ENCODE measurements at regions not wholly inside any gene's neighbourhood (a gene's known extent, or its start where the extent isn't known, plus 50 kb on each side); places are given as distances from the start of the nearest gene placed in this dataset.
"Not testable (repeated sequence)": the region's sequence is repeated elsewhere in the genome, so short reads cannot be mapped to it uniquely, and the experiment has no call there.

- ATAC-seq = peak; percentile 55 to 61
Measured at GRCh38 chr15:22263738-22264137, 183.4 kb downstream of the OR4M2 start.

- peak; percentile 50 to 60 for ATAC-seq
Measured at GRCh38 chr15:22264272-22264671, 183.9 kb downstream of the OR4M2 start.

GRCh38 chr15:22265056-22265945 lies 185.0 kb downstream of the OR4M2 start:
- ATAC-seq = peak; percentile 59 to 62

- ATAC-seq = no peak
Measured at GRCh38 chr15:22265970-22266369, 185.6 kb downstream of the OR4M2 start.

GRCh38 chr15:22267761-22268160 lies 187.4 kb downstream of the OR4M2 start:
- no peak for ATAC-seq

GRCh38 chr15:22268201-22268600 lies 187.9 kb downstream of the OR4M2 start:
- ATAC-seq = not testable (repeated sequence)

GRCh38 chr15:22268654-22269053 lies 188.3 kb downstream of the OR4M2 start:
- ATAC-seq = not testable (repeated sequence)

- ATAC-seq = not testable (repeated sequence)
Measured at GRCh38 chr15:22272286-22273160, 186.2 kb upstream of the GOLGA6L22 start.

GRCh38 chr15:22273185-22273584 lies 185.5 kb upstream of the GOLGA6L22 start:
- ATAC-seq = not testable (repeated sequence)

GRCh38 chr15:22274376-22274775 lies 184.3 kb upstream of the GOLGA6L22 start:
- not testable (repeated sequence) for ATAC-seq

GRCh38 chr15:22280770-22281169 lies 177.9 kb upstream of the GOLGA6L22 start:
- not testable (repeated sequence) for ATAC-seq

- peak; percentile 87 to 88 for ATAC-seq
Measured at GRCh38 chr15:22282794-22283533, 175.7 kb upstream of the GOLGA6L22 start.

GRCh38 chr15:22284795-22285420 lies 173.8 kb upstream of the GOLGA6L22 start:
- not testable (repeated sequence) for ATAC-seq

GRCh38 chr15:22291054-22291453 lies 167.6 kb upstream of the GOLGA6L22 start:
- ATAC-seq = peak; percentile 45 to 63

- not testable (repeated sequence) for ATAC-seq
Measured at GRCh38 chr15:22303112-22303511, 155.6 kb upstream of the GOLGA6L22 start.

Data from activated CD4-positive, CD25-positive, alpha-beta regulatory T cell treated with anti-CD3 and anti-CD28 coated beads, Interleukin-2, amount 50 U/mL, for 24 hours (primary cell).